HepG2 (cell line): ENCODE measurements at regions not wholly inside any gene's neighbourhood (a gene's known extent, or its start where the extent isn't known, plus 50 kb on each side); places are given as distances from the start of the nearest gene placed in this dataset.

ENCODE experiments used
- CBX2 ChIP-seq, 2 experiments: fragments of 200-600 bp in 1 of 2; sonication (generic); formaldehyde crosslinking in 1 of 2; IDR thresholded peaks; 2 replicates each; pipeline versions ENCODE4 v1.7.0 to v1.8.1; 2018 to 2022; ENCODE audit warnings: low read depth in 2 of 2, low read length in 1 of 2, mild to moderate bottlenecking in 1 of 2, missing genetic modification reagents in 1 of 2
- CTCF ChIP-seq: sonication (generic); formaldehyde crosslinking; IDR thresholded peaks from 2 replicates; pipeline ENCODE4 v1.5.0; 2020; ENCODE audit warnings: mild to moderate bottlenecking, missing genetic modification reagents, moderate library complexity
- EP300 ChIP-seq, 3 experiments: sonication (generic) in 1 of 3; formaldehyde crosslinking in 1 of 3; IDR thresholded peaks; 2 replicates each; pipeline versions ENCODE4 v1.5.1 to v1.6.1; 2011 to 2020; ENCODE audit warnings: low read depth in 2 of 3, low read length in 2 of 3, borderline replicate concordance in 1 of 3, improper control_type of control experiment in 1 of 3, mild to moderate bottlenecking in 1 of 3, missing genetic modification reagents in 1 of 3, moderate library complexity in 1 of 3
- GTF2F1 ChIP-seq: fragments of 150-350 bp; IDR thresholded peaks from 2 replicates; pipeline ENCODE4 v1.6.1; 2014; ENCODE audit warnings: low read length
- MAFK ChIP-seq, 2 experiments: IDR thresholded peaks in 1 of 2; conservative IDR thresholded peaks in 1 of 2; 2 replicates each; pipeline ENCODE4 v1.6.1; 2011; ENCODE audit warnings: improper control_type of control experiment in 2 of 2, low read length in 2 of 2
- POLR2AphosphoS5 ChIP-seq: IDR thresholded peaks from 2 replicates; pipeline ENCODE4 v1.6.1; 2012; ENCODE audit warnings: low read depth, low read length
- SMARCC2 ChIP-seq: fragments of 450-650 bp; IDR thresholded peaks from 2 replicates; pipeline ENCODE4 v1.6.1; 2017; ENCODE audit warnings: antibody characterized with exemption, mild to moderate bottlenecking
- ZNF558 ChIP-seq: sonication (generic); formaldehyde crosslinking; IDR thresholded peaks from 2 replicates; pipeline ENCODE4 v1.9.0; 2022; ENCODE audit warnings: mild to moderate bottlenecking, missing genetic modification reagents, borderline replicate concordance
- ZNF646 ChIP-seq: sonication (generic); formaldehyde crosslinking; IDR thresholded peaks from 2 replicates; pipeline ENCODE4 v1.9.0; 2021; ENCODE audit warnings: mild to moderate bottlenecking, missing genetic modification reagents

- no peak for TF ChIP-seq GTF2F1
- TF ChIP-seq SMARCC2 = no peak
- no peak for TF ChIP-seq EP300 (IDR thresholded peaks at IDR 0.05; ENCODE audit: low read depth in 2 of 2, low read length in 2 of 2)
- TF ChIP-seq EP300 (CRISPR knock-in tag; IDR thresholded peaks at IDR 0.05; ENCODE audit: borderline replicate concordance) = no peak
- TF ChIP-seq POLR2AphosphoS5 = no peak
- TF ChIP-seq CBX2 (IDR thresholded peaks at IDR 0.05; ENCODE audit: low read depth, low read length) = no peak
- no peak for TF ChIP-seq CBX2 (CRISPR knock-in tag; IDR thresholded peaks at IDR 0.05; ENCODE audit: low read depth)
- no peak for TF ChIP-seq CTCF
- no peak for TF ChIP-seq ZNF646
- no peak for TF ChIP-seq MAFK (conservative IDR thresholded peaks at IDR 0.05 in 1 of 2, IDR thresholded peaks at IDR 0.05 in 1 of 2; ENCODE audit: low read length in 2 of 2)
- no peak for TF ChIP-seq ZNF558
These were observed 474.5 kb downstream of the ENC1 start for GRCh38 chr5:74166064-74166463.
